Right atrium auricular region (tissue), 2 donors: ENCODE measurements at regions not wholly inside any gene's neighbourhood (a gene's known extent, or its start where the extent isn't known, plus 50 kb on each side); places are given as distances from the start of the nearest gene placed in this dataset.

Experiments
- DNase-seq: peaks from one replicate; pipeline ENCODE4 v3.0.0-alpha.2; 2019; ENCODE audit warnings: low spot score
- H3K27ac ChIP-seq, 2 donors: fragments of 200-600 bp; sonication (generic); 1 replicate in 1 of 2; 2 replicates in 1 of 2; pipeline ENCODE4 v1.5.1; 2016 to 2019
- H3K27me3 ChIP-seq, 2 donors: fragments of 200-600 bp; sonication (generic); one replicate each; pipeline versions ENCODE4 v1.5.1 to v1.6.0; 2017 to 2019
- H3K36me3 ChIP-seq: fragments of 200-600 bp; sonication (generic); one replicate; pipeline ENCODE4 v1.5.1; 2016
- H3K4me1 ChIP-seq, 2 donors: fragments of 200-600 bp; sonication (generic); one replicate each; pipeline versions ENCODE4 v1.5.1 to v1.6.0; 2017 to 2019
- H3K4me3 ChIP-seq, 2 donors: fragments of 200-600 bp; sonication (generic); 1 replicate in 1 of 2; 2 replicates in 1 of 2; pipeline ENCODE4 v1.5.1; 2017 to 2019; ENCODE audit warnings: mild to moderate bottlenecking in 1 of 2, moderate library complexity in 1 of 2
- H3K9me3 ChIP-seq, 2 donors: fragments of 200-600 bp; sonication (generic); one replicate each; pipeline ENCODE4 v1.5.1; 2019
- CTCF ChIP-seq, 2 donors: fragments of 200-600 bp; sonication (generic); IDR thresholded peaks; one replicate each; pipeline ENCODE4 v1.5.1; 2019; ENCODE audit warnings: antibody characterized with exemption in 2 of 2

GRCh38 chr9:21694424-21694823 lies 108.0 kb upstream of the MTAP start:
- no peak for DNase-seq
- Histone ChIP-seq H3K4me3 (no peak overlapping the region), H3K4me1 (no peaks in the 10 kb centered on the region), H3K9me3 (no peaks in the 10 kb centered on the region), H3K27ac (no peak overlapping the region), H3K27me3 (no peaks in the 10 kb centered on the region), H3K36me3 (no peaks in the 10 kb centered on the region)
- no peak for TF ChIP-seq CTCF (IDR thresholded peaks at IDR 0.05)

- Histone ChIP-seq H3K9me3 (no peaks in the 10 kb centered on the region), H3K36me3 (no peaks in the 10 kb centered on the region), H3K27ac (no peak overlapping the region), H3K4me1 (no peaks in the 10 kb centered on the region), H3K4me3 (no peak overlapping the region), H3K27me3 (no peaks in the 10 kb centered on the region)
- no peak for DNase-seq
- TF ChIP-seq CTCF (IDR thresholded peaks at IDR 0.05), result no peak
These were observed 107.0 kb upstream of the MTAP start for GRCh38 chr9:21695443-21695842.

- no peak for DNase-seq
- H3K4me1 ChIP-seq, result no peaks in the 10 kb centered on the region
- H3K27ac ChIP-seq, result no peak overlapping the region
- no peak for TF ChIP-seq CTCF (IDR thresholded peaks at IDR 0.05)
- no peak overlapping the region for H3K4me3 ChIP-seq
- no peaks in the 10 kb centered on the region for H3K9me3 ChIP-seq
- H3K36me3 ChIP-seq, result no peaks in the 10 kb centered on the region
- H3K27me3 ChIP-seq, result no peaks in the 10 kb centered on the region
These were observed 106.5 kb upstream of the MTAP start for GRCh38 chr9:21695874-21696341.

GRCh38 chr9:21696411-21696871 lies 106.0 kb upstream of the MTAP start:
- no peaks in the 10 kb centered on the region for H3K27me3 ChIP-seq
- no peaks in the 10 kb centered on the region for H3K4me1 ChIP-seq
- H3K27ac ChIP-seq, result no peak overlapping the region
- H3K4me3 ChIP-seq, result no peak overlapping the region
- TF ChIP-seq CTCF (IDR thresholded peaks at IDR 0.05), result no peak
- H3K36me3 ChIP-seq, result no peaks in the 10 kb centered on the region
- DNase-seq, result no peak
- H3K9me3 ChIP-seq, result no peaks in the 10 kb centered on the region

GRCh38 chr9:21708260-21708711 lies 94.2 kb upstream of the MTAP start:
- TF ChIP-seq CTCF (IDR thresholded peaks at IDR 0.05), result no peak
- DNase-seq, result no peak

GRCh38 chr9:21708856-21709255 lies 93.6 kb upstream of the MTAP start:
- H3K36me3 ChIP-seq, result no peaks in the 10 kb centered on the region
- H3K4me1 ChIP-seq, result no peaks in the 10 kb centered on the region
- DNase-seq, result no peak
- no peak overlapping the region for H3K4me3 ChIP-seq
- H3K9me3 ChIP-seq, result no peaks in the 10 kb centered on the region
- TF ChIP-seq CTCF (IDR thresholded peaks at IDR 0.05), result no peak
- no peak overlapping the region for H3K27ac ChIP-seq
- H3K27me3 ChIP-seq, result no peaks in the 10 kb centered on the region

More at GRCh38 chr9:21708260-21708711, 94.2 kb upstream of the MTAP start:
- H3K27ac ChIP-seq, result no peak overlapping the region
- no peak overlapping the region for H3K4me3 ChIP-seq
- no peaks in the 10 kb centered on the region for H3K27me3 ChIP-seq
- H3K36me3 ChIP-seq, result no peaks in the 10 kb centered on the region
- H3K4me1 ChIP-seq, result no peaks in the 10 kb centered on the region
- H3K9me3 ChIP-seq, result no peaks in the 10 kb centered on the region
